Left renal pelvis (tissue), 4 donors: ENCODE measurements at regions not wholly inside any gene's neighbourhood (a gene's known extent, or its start where the extent isn't known, plus 50 kb on each side); places are given as distances from the start of the nearest gene placed in this dataset.

ENCODE experiments used
- DNase-seq, 4 donors: peaks; one replicate each; pipeline ENCODE4 v3.0.0-alpha.2; 2013; ENCODE audit warnings: low read depth in 4 of 4, low spot score in 3 of 4

- peak; percentile 20 to 36 (median 34) for DNase-seq
Observed at GRCh38 chr2:163877316-163877715, 141.5 kb upstream of the FIGN start.

DNA sequence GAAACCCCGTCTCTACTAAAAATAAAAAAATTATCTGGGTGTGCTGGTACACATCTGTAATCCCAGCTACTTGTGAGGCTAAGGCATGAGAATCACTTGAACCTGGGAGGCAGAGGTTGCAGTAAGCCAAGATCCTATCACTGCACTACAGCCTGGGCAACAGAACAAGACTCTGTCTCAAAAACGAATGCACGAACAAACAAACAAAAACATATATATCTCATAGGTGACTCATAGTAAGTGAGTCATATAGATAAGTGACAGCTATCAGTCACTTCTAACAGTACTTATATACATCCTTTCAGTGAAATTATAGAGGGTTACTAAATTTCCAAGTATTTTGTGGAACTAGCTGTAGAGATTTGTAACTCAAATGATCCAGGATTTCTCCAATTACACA lies 127.3 kb upstream of the FIGN start:
- no peak for DNase-seq

DNA sequence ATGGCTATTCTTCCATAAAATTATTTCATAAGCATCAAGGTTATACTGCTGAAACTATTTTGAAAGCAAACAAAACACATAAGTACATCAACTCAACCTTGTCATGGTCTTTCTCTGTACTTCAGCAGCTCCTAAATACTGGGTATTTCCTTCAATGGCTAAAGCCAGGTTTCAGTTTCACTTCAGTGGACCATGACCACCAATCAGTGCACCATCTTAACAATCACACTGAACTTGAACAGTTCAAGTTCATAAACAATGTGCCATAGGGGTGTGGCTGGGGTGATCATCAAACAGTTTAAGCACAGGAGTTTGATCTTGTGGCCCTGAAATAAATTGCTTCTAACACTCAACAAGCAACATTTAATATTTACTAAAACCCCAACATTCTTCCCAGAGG lies 124.1 kb upstream of the FIGN start:
- DNase-seq: no peak

DNA sequence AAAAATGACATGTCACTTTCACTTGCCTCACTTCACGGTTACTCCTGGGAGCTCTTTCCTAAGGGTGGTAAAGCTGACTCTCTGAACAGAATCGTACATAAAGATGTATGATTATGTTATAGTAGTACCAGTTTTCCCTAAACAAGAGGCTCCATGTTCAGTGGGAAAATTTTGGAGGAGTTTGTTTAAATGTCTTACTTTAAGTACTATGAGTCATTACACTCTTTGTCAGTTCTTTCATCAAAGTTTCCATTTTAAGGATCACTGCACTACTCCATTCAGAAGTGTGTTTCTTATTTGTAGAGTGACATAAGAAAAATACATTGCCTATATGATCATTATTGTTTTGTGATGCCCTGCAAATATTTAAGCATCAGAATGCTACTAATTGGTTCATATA lies 121.1 kb upstream of the FIGN start:
- DNase-seq: no peak

GRCh38 chr2:163852616-163853015 lies 116.8 kb upstream of the FIGN start:
- no peak for DNase-seq

- DNase-seq: no peak
Observed at GRCh38 chr2:163849756-163850435, 114.1 kb upstream of the FIGN start.

GRCh38 chr2:163838890-163839289 lies 103.1 kb upstream of the FIGN start:
- no peak for DNase-seq

GRCh38 chr2:163836167-163836566 lies 100.4 kb upstream of the FIGN start:
- DNase-seq: no peak

DNA sequence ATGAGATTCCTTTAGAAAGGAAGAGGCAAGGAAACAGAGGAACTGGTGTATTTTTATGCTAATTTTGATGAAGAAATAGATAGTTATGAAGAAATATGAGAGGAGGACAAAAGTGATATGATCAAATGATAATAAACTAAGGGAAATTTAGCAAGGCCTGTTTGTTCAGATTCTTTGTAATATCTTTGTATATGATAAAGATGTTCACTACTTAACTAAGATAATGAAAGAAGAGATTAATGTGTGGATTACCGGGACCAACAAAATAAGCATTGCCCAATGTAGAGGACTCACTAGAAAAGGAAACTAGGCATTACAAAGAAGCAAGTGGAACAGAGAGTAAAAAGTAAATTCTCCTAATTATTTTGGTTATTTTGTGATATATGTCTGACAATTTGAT lies 99.0 kb upstream of the FIGN start:
- no peak for DNase-seq

DNA sequence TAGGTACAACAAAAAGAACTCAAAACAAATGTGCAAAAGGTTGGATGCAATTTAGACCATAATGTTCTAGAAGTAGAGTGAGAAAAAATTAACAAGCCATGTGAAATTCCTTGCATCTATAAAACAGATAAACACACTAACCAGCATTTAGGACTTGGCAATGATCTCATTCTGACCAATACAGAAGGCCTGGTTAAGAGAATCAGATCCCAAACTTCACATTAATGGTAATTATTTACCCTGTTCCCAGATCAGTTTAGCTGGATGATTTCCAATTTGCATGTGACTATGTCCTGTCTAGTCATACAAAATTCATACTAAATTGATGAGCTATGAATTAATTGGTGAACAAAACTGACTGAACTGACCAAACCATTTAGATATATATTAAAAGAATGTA lies 98.4 kb upstream of the FIGN start:
- DNase-seq: no peak

GRCh38 chr2:163828771-163829170 lies 93.0 kb upstream of the FIGN start:
- no peak for DNase-seq

- no peak for DNase-seq
Observed at GRCh38 chr2:163822033-163822432, 86.2 kb upstream of the FIGN start.

- no peak for DNase-seq
Observed at GRCh38 chr2:163812926-163813520, 77.2 kb upstream of the FIGN start.

DNA sequence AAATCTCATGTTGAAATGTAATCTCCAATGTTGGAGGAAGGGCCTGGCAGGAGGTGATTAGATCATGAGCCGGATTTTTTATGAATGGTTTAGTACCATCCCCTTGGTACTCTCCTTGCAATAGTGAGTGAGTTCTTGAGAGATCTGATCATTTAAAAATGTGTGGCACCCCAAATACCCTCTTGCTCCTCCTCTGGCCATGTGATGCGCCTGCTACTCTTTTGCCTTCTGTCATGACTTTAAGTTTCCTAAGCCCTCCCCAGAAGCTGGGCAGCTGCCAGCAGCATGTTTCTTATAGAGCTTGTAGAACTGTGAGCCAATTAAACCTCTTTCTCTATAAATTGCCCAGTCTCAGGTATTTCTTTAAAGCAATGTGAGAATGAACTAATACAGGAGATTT lies 72.6 kb upstream of the FIGN start:
- DNase-seq: no peak

- no peak for DNase-seq
Observed at GRCh38 chr2:163802284-163802683, 66.5 kb upstream of the FIGN start.

DNA sequence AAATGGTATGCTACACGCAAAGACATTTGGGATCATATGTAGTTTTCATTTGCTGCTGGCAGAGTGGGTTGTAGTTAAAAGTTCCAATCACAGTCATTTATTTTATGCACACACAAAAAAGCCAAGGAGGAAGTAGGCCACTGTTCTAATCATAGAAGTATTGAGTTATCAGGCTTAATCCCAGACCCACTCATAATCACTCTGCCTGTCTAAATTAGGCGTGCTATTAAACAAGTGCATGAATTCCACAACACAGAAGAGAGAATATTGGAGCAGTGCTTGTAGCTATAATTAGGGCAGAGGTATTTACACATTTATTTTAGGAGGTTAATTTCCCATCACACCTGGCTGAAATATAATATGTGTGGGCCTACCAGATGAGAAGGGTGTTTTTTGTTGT lies 65.7 kb upstream of the FIGN start:
- DNase-seq: no peak

DNA sequence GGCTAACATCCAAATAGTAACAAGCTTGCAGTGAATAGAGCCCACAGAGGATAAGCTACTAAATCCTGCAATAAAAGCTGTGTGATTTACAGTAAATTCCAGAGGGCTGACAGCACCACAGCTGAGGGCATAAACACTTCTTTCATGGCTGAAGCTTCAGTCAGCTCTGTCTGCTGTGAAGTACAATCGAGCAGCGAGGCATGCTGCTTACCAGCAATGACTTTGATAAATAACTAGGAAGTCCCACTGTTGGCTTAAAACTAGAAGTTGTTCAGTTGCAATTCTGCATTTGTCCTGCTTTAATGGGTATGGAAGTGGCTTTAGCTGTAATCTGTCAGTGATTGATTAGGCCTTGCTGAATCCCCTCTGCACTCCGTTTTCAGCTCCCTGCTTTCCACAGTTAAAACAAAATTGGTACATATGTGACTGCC lies 65.2 kb upstream of the FIGN start:
- DNase-seq: peak; percentile 49 to 78 (median 61)

DNA sequence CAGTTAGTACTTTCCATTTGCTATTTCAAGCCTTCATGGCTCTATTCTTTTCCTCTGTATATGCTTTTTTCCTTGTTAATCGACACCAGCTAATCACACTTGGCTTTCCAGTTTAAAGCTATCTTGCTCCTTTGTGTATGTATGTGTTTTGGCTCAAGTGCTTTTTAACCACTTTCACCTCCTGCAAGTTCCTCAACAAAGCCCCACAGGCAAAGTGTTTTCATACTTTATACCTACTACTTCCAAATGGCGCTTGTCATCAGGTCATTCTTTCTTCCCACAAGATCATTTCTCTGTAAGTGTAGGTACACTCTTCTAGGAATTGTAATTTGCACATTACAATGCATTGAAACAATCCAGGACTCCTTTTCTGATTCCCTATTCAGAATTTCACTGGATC lies 64.0 kb upstream of the FIGN start:
- DNase-seq: no peak

DNA sequence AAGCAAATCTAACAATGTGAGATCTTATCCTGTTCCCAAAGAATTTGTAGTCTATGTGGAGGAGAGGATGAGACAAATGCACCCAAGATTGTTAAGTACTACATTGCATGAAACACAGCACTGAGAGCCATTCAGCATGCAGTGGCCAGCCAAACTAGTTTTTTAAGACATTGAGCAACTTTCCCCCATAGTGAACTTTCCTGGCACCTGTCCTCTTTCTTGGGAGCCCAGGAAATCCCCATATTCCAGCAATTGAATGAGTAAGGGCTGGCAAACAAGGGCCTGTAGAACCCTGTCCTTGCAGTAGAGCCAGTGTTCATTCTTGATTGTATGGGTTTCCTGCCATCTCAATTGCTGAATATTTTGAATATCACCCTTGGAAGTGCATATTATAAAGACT lies 58.8 kb upstream of the FIGN start:
- DNase-seq: no peak
